Left ventricle myocardium inferior (tissue), 1 donor: ENCODE measurements at regions not wholly inside any gene's neighbourhood (a gene's known extent, or its start where the extent isn't known, plus 50 kb on each side); places are given as distances from the start of the nearest gene placed in this dataset.
"Not testable (repeated sequence)": the region's sequence is repeated elsewhere in the genome, so short reads cannot be mapped to it uniquely, and the experiment has no call there.

Experiments
- DNase-seq: peaks from one replicate; pipeline ENCODE4 v3.0.0-alpha.2; 2020
- H3K27ac ChIP-seq: fragments of 200-600 bp; replicated peaks from 2 replicates; pipeline ENCODE4 v1.8.0; 2021
- H3K27me3 ChIP-seq: fragments of 200-600 bp; 2 replicates; pipeline ENCODE4 v1.8.0; 2021; ENCODE audit warnings: low read depth
- H3K36me3 ChIP-seq: fragments of 200-600 bp; 2 replicates; pipeline ENCODE4 v1.8.0; 2021
- H3K4me1 ChIP-seq: fragments of 200-600 bp; 2 replicates; pipeline ENCODE4 v1.8.0; 2021
- H3K4me3 ChIP-seq: fragments of 200-600 bp; 2 replicates; pipeline ENCODE4 v1.8.0; 2021; ENCODE audit warnings: mild to moderate bottlenecking, moderate library complexity
- H3K9me3 ChIP-seq: fragments of 200-600 bp; replicated peaks from 2 replicates; pipeline ENCODE4 v1.8.0; 2021
- CTCF ChIP-seq: fragments of 200-600 bp; IDR thresholded peaks from 2 replicates; pipeline ENCODE4 v1.8.0; 2021; ENCODE audit warnings: antibody characterized with exemption, mild to moderate bottlenecking, borderline replicate concordance
- intact Hi-C: fragments of 100-400 bp; cut with micrococcal nuclease; formaldehyde crosslinking; loops from one replicate; pipeline ENCODE4 v1.11.0; 2022
- donor health status: DM: no; HTN: yes; CAD: no; lungs with severe emphysema.

DNA sequence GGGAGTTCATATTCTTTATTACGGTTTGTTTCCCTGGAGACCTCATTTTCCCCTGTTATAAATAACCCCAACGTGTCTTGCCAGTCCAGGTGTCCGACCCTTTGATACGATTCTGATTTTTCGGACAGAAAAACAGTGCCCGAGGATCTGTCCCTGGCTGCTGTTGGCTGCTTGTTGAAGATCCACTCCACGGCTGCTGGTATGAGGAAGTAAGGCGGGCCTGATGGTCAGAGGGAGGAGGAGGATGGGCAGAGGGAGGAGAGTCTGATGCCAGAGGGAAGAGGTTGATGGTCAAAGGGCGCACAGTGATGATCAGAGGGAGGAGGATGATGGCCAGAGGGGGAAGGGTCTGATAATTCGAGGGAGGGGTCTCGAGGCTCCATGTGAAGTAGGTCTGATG is 99.9 kb downstream of the ATP6V0E2 start:
- intact Hi-C loops, H3K27me3 ChIP-seq, H3K36me3 ChIP-seq: not testable (repeated sequence)

GRCh38 chr7:149975608-149976007 is 101.8 kb downstream of the ATP6V0E2 start:
- intact Hi-C loops, DNase-seq, H3K27ac ChIP-seq, H3K36me3 ChIP-seq, H3K4me3 ChIP-seq, H3K9me3 ChIP-seq, H3K27me3 ChIP-seq, H3K4me1 ChIP-seq: not testable (repeated sequence)

More for the DNA sequence above, 99.9 kb downstream of the ATP6V0E2 start:
- not testable (repeated sequence) for H3K4me3 ChIP-seq, H3K4me1 ChIP-seq, H3K9me3 ChIP-seq, DNase-seq, H3K27ac ChIP-seq

DNA sequence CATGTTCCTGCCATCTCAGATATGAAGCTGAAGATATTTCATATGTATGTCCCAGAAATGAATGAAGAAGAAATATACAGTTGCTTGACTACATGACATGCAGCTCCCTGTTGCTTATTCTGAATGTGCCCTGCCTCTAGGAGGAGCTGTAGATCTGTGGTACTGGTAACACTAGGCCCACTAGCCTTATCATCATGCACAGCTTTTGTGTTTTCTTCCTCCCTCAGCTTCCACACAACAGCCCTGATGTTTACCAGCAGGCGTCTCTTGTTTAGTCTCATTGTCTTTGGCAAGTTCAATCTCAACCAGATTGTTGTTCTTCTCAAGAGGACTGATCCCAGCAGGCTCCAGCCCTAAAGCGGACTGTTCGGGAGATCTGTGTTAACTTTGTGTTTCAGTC is 104.8 kb downstream of the ATP6V0E2 start:
- H3K4me1 ChIP-seq, H3K36me3 ChIP-seq, H3K9me3 ChIP-seq, H3K27me3 ChIP-seq, H3K4me3 ChIP-seq, intact Hi-C loops, DNase-seq, H3K27ac ChIP-seq: not testable (repeated sequence)

DNA sequence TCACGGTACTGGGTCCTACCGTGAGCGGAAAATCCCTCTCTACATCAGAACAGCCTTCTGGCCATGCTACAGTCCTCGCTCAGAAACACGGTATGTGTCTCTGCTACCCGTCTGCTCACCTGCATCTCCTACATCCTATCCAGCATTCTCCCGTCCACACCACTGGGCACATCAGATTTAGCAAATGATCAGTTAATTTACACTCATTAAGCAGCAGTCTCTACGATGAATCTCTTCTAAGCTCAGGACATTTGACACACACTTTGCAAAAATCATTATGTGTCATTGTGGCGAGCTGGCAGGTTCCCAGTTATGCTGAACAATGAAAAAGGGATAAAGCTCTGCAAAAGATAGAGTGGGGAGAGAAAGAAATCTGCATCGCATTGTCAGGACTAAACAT is 105.2 kb downstream of the ATP6V0E2 start:
- H3K9me3 ChIP-seq, H3K27me3 ChIP-seq, intact Hi-C loops, DNase-seq, H3K4me1 ChIP-seq, H3K4me3 ChIP-seq, H3K36me3 ChIP-seq, H3K27ac ChIP-seq: not testable (repeated sequence)

GRCh38 chr7:149982537-149983112 is 108.9 kb downstream of the ATP6V0E2 start:
- DNase-seq, H3K27me3 ChIP-seq, H3K36me3 ChIP-seq, H3K4me1 ChIP-seq, H3K27ac ChIP-seq, intact Hi-C loops, H3K9me3 ChIP-seq, H3K4me3 ChIP-seq: not testable (repeated sequence)

- H3K36me3 ChIP-seq, H3K27ac ChIP-seq, H3K27me3 ChIP-seq, DNase-seq, H3K9me3 ChIP-seq, H3K4me3 ChIP-seq, H3K4me1 ChIP-seq, intact Hi-C loops: not testable (repeated sequence)
These were observed 113.1 kb downstream of the ATP6V0E2 start for GRCh38 chr7:149986866-149987265.

DNA sequence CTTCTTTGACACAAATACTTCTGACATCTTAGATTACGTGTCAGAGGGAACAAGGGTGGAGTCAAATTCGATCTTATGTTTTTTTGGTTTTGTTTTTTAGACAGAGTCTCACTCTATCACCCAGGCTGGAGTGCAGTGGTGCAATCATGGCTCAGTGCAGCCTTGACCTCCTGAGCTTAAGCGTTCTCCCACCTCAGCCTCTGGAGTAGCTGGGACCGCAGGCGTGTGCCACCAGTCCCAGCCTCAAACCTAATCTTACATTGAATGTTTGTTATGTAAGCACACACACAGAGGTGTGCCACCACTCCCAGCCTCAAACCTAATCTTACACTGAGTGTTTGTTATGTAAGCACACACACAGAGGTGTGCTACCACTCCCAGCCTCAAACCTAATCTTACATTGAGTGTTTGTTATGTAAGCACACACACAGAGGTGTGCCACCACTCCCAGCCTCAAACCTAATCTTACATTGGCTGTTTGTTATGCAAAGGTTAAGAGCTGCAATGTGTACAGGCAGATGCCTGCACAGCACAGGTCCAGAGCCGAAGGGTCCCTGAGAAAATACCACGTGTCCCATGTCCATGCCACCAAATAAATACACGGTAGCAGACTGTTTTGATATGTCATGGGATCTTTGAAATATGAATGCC is 118.0 kb downstream of the ATP6V0E2 start:
- intact Hi-C loops, H3K27me3 ChIP-seq, H3K27ac ChIP-seq: not testable (repeated sequence)

DNA sequence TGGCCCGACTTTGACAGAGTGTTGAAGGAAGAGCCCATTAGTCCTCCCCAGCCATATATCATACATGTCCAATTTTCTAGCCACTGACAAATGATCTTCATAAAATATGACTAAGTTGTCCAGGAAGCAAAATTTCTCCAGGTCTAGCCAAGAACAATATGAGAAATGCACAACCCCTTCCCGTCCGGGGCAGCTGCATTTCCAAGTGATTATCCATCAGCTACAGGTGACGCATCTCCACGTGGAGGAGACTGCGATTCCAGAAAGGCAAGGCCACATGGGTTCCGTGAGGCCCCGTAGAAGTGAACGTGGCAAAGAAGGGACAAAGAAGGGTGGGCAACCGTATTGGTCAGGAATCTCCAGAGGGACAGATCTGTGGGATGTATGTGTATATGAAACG is 118.6 kb downstream of the ATP6V0E2 start:
- H3K36me3 ChIP-seq, DNase-seq, intact Hi-C loops, H3K4me3 ChIP-seq, H3K27me3 ChIP-seq, H3K4me1 ChIP-seq, H3K9me3 ChIP-seq, H3K27ac ChIP-seq: not testable (repeated sequence)

More for the DNA sequence above, 118.0 kb downstream of the ATP6V0E2 start:
- H3K4me3 ChIP-seq, H3K4me1 ChIP-seq, H3K9me3 ChIP-seq, H3K36me3 ChIP-seq, DNase-seq: not testable (repeated sequence)

- intact Hi-C loops, H3K27ac ChIP-seq, DNase-seq, H3K27me3 ChIP-seq, H3K36me3 ChIP-seq, H3K4me1 ChIP-seq, H3K4me3 ChIP-seq, H3K9me3 ChIP-seq: not testable (repeated sequence)
These were observed 121.7 kb downstream of the ATP6V0E2 start for GRCh38 chr7:149995369-149996026.

DNA sequence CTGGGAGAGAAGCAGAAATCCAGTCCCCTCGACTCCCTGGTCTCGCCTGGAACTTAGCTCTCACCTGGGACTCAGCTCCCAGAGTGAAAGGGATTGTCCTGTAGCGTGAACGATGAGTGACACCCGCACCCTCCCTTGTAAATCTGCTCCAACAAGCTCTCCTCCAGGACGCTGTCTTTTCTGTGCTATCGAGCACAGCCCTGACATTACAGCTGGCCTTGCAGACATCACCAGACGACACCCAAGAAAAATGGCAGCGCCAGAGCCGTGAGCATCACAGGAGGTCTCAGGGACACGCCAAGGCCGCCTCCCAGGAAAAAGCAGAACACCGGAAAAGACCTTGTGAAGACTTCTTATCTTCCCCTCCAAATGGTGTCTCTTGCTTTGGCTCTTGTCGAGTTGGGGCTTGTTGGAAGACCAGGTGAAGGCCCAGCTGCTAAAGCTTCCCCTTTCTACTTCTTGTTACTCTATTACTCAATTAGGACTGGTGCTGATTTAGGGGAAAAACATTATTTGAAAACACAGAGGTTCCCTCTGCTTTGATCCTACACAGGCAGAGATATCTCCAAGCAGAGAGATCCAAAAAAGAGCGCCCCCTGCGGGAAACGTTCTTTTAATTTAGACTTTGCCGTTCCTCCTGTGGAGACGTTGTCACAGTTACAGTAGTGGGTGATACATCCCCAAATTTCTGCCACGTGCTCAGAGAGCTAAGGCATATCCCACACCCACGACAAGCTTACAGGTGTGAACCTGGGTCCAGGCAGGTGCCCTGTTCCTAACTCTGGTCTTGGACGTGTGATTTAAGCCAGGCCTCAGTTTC is 127.2 kb downstream of the ATP6V0E2 start:
- H3K36me3 ChIP-seq, H3K9me3 ChIP-seq, H3K27me3 ChIP-seq, H3K27ac ChIP-seq, DNase-seq, H3K4me1 ChIP-seq, H3K4me3 ChIP-seq, intact Hi-C loops: not testable (repeated sequence)
- TF ChIP-seq CTCF, result peak; percentile 23
